GM18519 (cell line): ENCODE measurements at regions not wholly inside any gene's neighbourhood (a gene's known extent, or its start where the extent isn't known, plus 50 kb on each side); places are given as distances from the start of the nearest gene placed in this dataset.

ENCODE experiments used
- ATAC-seq: cut with Tn5 transposase; IDR thresholded peaks from one replicate; pipeline ENCODE4 v1.9.1; 2021; ENCODE audit warnings: mild to moderate bottlenecking, moderate library complexity; ENCODE audit not compliant: unreplicated experiment, low FRiP score

GRCh38 chr2:117485588-117485987 lies 328.9 kb upstream of the DDX18 start:
- ATAC-seq, result no peak

- no peak for ATAC-seq
Observed at GRCh38 chr2:117486081-117486480, 328.4 kb upstream of the DDX18 start.

DNA sequence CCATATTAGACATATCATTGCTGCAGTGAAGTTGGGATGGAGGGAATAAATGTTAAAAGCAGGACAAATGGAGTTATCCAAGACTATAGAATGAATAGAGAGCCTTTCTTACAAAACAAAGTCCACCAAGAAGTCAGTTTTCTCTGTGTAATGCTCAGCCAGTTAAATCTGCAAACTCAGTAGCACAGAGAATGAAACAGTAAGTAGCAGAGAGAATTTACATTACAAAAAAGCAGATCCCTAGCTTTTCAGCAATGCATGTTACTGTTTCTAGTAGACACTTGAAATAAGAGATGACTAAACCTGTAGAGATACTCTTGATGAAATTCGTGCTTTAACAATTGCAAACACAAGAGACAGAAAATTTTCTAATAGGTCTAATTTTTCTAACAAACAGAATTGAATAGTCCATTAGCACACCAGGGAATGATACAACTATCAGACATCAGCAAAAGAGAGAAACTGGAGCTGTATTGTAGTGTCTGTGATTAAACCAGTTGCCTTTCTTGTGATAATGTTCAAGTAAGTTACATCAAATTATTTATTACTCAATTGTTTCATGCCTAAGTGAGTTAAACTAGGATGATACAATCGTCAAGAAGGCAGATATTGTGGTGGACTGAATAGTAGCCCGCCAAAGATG lies 322.2 kb upstream of the DDX18 start:
- ATAC-seq, result no peak

DNA sequence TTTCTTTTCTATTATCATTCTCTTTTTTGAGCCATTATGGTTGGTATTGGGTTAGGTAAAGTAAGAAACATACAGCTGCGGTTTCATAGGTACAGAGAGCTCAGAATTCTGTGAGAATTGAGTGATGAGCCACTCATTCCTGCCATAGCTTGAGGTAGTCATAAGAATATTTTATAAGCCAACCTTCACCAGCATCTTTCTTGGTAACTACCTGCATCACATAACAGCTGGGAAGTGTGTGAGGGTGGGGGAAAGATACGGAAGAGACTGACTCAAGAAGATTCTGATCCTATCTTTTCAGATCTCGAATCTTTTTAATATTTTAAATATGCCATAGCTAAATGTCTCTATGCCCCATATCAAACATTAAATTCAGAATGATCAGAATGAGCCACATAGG lies 313.8 kb upstream of the DDX18 start:
- ATAC-seq, result no peak

DNA sequence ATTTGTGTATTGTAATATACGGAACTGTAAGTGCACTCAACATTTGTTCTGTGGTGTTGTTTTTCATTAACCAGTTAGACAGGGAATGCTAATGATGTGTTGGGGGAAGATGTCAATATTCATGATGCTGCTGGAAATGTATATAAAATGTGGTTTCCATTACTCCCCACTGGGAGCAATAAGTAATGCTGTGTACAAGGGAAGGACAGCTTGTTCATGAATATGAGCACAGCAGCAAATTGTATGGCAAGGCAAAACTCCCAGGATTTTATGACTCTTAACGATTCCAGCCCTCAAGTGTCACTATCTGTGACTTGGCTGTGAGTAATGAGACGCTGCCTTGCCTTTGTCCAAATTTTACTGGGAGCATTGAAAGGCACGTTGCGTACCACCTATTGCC lies 312.4 kb upstream of the DDX18 start:
- ATAC-seq, result no peak

DNA sequence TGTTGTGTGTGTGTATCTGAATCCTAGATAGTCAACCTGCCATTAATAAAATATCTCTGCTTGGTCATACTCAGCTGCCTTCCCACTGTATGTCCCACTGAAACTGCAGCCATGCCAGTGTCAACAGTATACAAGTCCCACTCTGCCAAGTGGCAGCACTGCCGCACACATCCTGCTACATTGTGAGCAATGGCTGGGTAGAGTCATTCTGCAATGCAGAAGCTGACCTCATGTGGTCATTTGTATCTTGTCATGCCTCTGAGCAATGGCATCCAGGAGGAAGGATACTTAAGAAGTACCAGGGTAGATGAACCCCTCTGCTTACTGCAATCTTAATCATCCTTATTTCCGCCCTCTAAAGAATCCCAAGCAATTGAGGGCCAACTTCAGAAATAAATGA lies 302.2 kb upstream of the DDX18 start:
- no peak for ATAC-seq

DNA sequence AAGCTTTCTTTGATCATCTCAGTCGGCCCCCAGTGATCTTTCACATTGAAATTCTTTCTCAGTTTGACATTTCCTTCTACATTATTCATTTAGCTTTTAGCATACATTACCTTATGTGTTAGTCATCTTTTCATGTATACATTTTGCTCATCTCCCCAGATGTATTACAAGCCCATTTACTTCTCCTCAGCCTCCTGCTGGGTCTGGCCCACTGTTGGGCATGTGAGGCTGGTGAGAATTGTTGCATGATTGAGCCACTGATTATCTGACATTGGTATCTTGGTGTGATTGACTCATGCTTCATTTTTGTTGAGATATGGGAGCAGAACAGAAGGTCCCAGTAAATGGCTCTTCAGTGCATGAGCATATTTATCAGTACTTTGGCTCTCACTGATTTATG lies 300.1 kb upstream of the DDX18 start:
- ATAC-seq, result no peak

GRCh38 chr2:117519238-117519637 lies 295.3 kb upstream of the DDX18 start:
- ATAC-seq, result no peak

- ATAC-seq, result no peak
Observed at GRCh38 chr2:117519721-117520120, 294.8 kb upstream of the DDX18 start.

DNA sequence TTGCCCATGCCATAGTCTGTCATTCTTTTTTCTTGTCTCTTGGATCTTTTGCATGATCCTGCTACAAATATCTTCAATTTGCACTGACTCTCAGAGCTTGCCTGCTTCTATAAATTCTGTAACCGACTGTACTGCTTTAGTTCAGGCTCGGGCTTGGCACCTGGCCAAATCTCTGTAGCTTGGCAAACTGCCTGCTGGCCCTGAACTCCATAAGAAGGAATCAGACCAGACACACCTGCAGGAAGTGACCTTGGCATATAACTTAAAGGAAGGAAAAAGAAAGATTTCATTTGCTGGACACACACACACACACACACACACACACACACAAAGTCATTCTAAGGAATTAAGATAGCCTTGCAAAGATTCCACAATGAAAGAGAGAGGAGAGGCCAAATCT lies 291.2 kb upstream of the DDX18 start:
- ATAC-seq, result no peak

DNA sequence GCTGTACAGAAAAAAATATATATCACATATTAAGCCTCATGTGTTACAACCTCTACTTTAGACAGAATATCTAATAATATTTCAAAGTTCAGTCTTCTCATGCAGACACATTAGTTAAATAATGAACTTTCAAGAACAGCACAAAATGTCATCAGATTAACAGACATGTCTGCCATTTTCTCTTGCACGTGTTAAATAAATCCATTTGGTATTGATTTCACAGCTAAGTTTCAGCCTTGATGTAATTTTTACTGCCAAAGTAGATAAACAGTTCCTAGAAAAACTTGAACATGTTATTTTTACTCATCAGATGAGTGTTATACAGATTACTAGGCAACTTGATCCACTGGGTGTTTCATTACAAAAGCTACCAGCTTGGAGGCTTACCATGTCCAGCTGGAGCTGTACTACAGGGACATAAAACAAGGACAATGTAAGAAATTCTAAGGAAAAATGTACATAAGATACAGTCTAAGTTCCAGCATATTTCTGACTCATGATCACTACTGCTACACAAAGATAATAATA lies 290.7 kb upstream of the DDX18 start:
- ATAC-seq, result no peak

GRCh38 chr2:117536139-117536538 lies 278.4 kb upstream of the DDX18 start:
- ATAC-seq, result no peak

- ATAC-seq, result no peak
Observed at GRCh38 chr2:117537032-117537431, 277.5 kb upstream of the DDX18 start.

DNA sequence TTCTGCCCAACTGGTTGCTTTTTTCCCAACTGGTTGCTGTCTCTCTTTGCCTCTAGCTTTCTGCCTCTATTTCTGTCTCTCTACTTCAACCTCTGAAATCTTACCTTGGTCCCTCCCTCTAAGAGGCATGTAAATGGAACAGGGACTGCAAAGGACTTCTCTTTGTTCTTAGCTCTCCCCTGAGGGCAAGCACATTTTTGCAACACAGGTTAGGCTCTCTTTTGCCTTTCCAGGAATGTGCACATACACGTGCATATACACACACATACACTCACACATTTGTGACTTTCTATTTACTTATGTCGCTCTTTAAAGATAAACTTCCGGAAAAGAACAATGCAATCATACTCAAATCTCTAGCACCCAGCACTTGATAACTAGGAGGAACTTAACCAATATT lies 262.6 kb upstream of the DDX18 start:
- no peak for ATAC-seq

DNA sequence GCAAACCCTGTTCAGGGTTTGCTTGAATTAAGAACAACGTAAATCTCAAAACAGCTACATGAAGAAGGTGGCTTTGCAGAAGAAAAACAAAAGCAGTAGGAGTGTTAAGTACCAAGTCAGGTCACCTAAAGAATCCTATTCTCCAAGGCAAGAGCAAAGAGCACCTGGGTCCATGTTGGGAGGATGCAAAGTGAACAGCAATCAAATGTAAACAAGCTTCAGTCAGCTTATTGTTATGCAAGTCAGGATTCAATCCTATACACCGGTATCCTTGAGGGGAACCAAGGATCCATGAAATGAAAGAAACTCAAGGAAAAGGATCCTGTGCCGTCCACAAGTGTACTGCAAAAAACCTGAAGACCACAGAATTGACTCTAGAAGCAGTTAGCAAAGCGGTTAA lies 261.0 kb upstream of the DDX18 start:
- ATAC-seq, result no peak

DNA sequence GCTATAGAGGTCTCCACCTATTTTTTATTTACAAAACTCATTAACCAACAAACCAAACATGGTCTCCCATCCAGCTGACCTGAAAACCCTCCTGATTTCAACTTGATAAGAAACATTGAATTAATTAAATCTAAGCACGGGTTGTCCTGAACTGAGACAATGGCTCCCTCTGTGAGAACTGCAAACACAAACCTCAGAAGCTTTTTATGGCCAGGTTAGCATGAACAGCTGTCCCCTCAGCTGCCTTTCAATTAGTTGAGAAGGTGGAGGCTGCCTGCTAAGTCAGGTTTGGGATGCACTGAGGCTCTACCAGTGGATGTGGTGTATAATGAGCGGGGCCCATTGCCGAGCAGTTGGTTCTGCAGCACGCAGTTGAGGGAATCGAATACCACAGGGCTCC lies 258.5 kb upstream of the DDX18 start:
- ATAC-seq, result no peak

DNA sequence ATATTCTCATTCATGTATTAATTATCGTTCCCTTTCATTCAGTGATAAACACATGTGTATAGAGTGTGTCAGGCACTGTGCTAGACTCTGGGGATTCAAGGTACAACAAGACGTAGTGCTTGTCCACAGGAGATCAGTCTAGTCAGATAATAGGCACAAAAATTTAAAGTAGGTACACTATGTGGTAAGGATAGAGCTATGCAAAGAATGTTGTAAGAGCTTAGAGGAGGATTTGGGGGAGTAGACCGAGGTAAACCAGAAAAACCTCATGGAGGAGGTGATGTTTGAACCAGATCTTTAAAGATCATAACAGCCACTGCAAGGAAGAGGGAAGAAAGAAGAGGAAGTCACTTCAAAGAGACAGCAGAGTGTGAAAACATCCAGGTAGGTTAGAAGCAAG lies 256.9 kb upstream of the DDX18 start:
- ATAC-seq, result no peak

GRCh38 chr2:117562654-117563053 lies 251.8 kb upstream of the DDX18 start:
- no peak for ATAC-seq

- no peak for ATAC-seq
Observed at GRCh38 chr2:117571590-117572349, 242.7 kb upstream of the DDX18 start.

DNA sequence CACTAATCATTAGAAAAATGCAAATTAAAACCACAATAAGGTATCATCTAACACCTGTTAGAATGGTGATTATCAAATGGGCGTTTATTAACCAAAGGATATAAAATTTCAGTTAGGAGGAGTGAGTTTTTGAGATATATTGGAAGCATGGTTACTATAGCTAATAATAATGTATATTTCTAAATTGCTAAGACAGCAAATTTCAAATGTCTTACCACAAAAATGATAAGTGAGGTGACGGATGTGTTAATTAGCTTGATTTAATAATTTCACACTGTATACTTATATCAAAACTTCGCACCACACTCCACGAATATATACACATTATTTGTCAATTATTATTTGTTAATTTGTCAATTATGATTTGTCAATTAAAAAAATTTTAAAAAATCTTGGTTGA lies 227.2 kb upstream of the DDX18 start:
- ATAC-seq, result no peak

DNA sequence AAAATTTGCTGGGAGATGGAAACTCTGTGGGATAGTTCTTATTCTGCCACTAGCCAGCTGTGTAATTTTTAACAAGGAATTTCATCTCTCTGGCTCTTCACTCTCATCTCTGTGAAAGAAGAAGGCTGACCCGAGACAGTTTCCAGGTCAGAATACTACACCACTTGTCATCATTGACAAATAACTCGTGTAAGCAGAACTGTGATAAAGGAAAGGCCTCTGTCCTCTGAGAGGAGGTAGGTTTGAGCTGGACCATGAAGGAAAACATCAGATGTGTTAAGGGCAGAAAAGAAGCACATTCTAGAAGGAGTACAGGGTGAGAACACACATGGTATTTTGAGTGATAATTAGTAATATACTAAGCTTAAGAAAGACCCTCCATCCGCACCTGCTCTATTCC lies 211.4 kb upstream of the DDX18 start:
- no peak for ATAC-seq

- no peak for ATAC-seq
Observed at GRCh38 chr2:117603567-117603966, 210.9 kb upstream of the DDX18 start.
